ENCODE measurements at regions not wholly inside any gene's neighbourhood (a gene's known extent, or its start where the extent isn't known, plus 50 kb on each side); places are given as distances from the start of the nearest gene placed in this dataset.

DNA sequence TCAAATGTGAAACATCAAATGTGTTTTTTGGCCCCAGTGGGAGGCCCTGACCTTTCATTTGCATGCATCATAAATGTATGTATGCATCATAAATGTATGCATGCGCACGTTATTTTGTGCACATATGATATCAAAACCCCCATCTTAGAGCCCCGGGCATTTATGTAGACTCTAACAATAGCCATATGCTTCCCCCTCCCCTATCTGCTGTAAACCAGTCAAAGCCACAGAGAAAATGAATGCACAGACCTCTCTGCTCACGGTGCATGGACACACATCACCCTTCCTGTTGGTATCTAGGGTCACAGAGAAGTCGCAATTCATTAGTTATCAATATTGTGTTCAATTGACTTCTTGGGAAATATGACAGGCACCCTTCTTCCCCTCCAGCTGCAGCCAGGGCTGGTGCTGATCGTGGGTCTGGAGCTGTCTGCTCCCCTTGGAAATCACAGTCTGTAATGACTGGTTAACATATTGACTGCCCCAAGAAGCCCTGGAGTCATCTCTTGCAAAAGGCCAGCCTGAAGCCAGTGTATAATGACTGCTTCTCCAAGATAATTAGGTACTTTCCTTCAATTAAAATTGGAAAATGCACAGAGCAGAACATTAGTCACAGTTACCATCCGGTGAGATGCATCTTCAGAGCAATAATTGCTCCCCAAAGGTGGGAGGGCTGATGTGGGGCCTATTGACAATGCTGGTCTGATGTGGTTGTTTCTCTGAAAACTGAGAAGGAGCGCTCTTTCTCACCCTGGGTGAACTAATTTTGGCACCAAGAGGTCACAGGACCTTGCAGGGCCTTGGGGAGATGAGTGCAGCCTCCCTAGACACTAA, 532.2 kb downstream of the CDH26 start:
- Histone ChIP-seq H3K36me3 (ENCODE audit: control insufficient read depth, insufficient read depth, low read length) (no peaks in the 10 kb centered on the region), H3K27me3 (ENCODE audit: control insufficient read depth, insufficient read depth, low read length) (no peaks in the 10 kb centered on the region), H3K4me1 (ENCODE audit: control insufficient read depth, insufficient read depth, low read length) (0 out of 2 replicates have a peak, but pooled peaks cover 2% of the 10 kb centered on the region), H3K4me3 (ENCODE audit: low read length) (no peak overlapping the region), H3K27ac (ENCODE audit: low read length) (no peak overlapping the region), H3K9me3 (ENCODE audit: control insufficient read depth, insufficient read depth, low read length) (no peaks in the 10 kb centered on the region)
- WGBS (ENCODE audit: insufficient coverage, insufficient read length): no CpG with 5 or more reads among the region's 8 CpGs
- DNase-seq (ENCODE audit: low read depth, low spot score): no peak

DNA sequence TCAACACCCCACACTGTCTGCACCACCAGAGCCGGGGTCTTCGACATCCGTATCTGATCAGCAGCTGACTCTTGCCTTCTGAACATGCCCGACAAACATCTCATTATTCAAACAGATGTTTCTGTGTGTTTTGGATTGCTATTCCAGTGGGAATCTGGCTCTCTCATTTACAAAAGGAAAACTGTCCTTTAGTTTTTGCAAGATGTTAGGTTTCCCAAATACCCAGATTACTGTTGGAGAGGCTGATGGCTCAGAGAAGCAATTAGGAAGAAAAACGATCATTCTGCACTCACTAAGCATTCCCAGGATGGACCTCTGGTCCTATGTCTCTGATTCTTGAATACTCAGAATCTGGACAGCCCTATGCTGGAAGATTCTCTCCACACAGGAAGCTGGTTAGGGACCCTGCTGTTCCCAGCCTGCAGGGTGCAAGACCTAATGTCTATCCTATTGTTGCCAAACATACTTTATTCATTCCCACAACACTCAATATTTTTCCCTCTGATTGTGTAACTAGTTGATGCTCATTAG, 532.9 kb downstream of the CDH26 start:
- H3K4me3 ChIP-seq (ENCODE audit: low read length): no peak overlapping the region
- no peaks in the 10 kb centered on the region for H3K9me3 ChIP-seq (ENCODE audit: control insufficient read depth, insufficient read depth, low read length)
- H3K4me1 ChIP-seq (ENCODE audit: control insufficient read depth, insufficient read depth, low read length): 0 out of 2 replicates have a peak, but pooled peaks cover 2% of the 10 kb centered on the region
- no CpG with 5 or more reads among the region's 5 CpGs for WGBS (ENCODE audit: insufficient coverage, insufficient read length)
- no peaks in the 10 kb centered on the region for H3K27me3 ChIP-seq (ENCODE audit: control insufficient read depth, insufficient read depth, low read length)
- no peak overlapping the region for H3K27ac ChIP-seq (ENCODE audit: low read length)
- DNase-seq (ENCODE audit: low read depth, low spot score): no peak
- no peaks in the 10 kb centered on the region for H3K36me3 ChIP-seq (ENCODE audit: control insufficient read depth, insufficient read depth, low read length)

- Histone ChIP-seq H3K27ac (ENCODE audit: low read length) (no peak overlapping the region), H3K4me1 (ENCODE audit: control insufficient read depth, insufficient read depth, low read length) (0 out of 2 replicates have a peak, but pooled peaks cover 2% of the 10 kb centered on the region), H3K27me3 (ENCODE audit: control insufficient read depth, insufficient read depth, low read length) (no peaks in the 10 kb centered on the region), H3K9me3 (ENCODE audit: control insufficient read depth, insufficient read depth, low read length) (no peaks in the 10 kb centered on the region), H3K36me3 (ENCODE audit: control insufficient read depth, insufficient read depth, low read length) (no peaks in the 10 kb centered on the region), H3K4me3 (ENCODE audit: low read length) (no peak overlapping the region)
- no peak for DNase-seq (ENCODE audit: low read depth, low spot score)
- WGBS (ENCODE audit: insufficient coverage, insufficient read length): no CpG with 5 or more reads among the region's 3 CpGs
These were observed 536.3 kb downstream of the CDH26 start for GRCh38 chr20:60494476-60494875.

DNA sequence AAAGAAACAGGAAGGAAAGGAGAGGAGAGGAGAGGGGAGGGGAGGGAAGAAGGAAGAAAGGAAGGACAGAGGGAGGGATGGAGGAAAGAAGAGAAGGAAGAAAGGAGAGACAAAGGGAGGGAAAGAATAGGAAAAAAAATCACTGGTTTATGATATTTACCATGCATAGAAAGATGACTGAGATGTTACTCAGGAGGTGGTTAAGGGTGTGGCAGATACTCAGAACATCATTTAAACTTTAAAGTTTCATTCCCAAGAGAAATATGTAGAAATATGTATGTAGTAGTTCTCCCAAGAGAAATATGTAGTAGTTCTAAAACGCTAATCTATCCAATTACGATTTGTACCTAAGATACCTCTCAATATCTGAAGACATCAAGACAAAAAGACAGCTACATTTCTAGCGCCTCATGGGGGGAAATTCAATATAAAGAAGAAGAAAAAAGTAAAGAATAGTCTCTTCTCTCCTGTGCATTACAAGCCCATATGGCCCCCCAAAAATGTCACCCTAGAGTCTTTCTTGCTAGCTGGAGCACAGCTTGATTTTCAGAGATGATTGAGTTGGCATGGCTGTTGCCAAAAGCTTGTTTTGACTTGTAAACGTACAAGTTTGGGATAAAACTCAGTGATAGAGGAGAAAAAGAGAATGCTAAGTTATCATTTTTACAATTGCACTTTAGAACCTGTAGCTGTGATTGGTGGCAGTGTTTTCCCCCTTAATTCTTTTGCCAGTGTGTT, 539.2 kb downstream of the CDH26 start:
- H3K4me1 ChIP-seq (ENCODE audit: control insufficient read depth, insufficient read depth, low read length): 0 out of 2 replicates have a peak, but pooled peaks cover 2% of the 10 kb centered on the region
- H3K9me3 ChIP-seq (ENCODE audit: control insufficient read depth, insufficient read depth, low read length): no peaks in the 10 kb centered on the region
- WGBS (ENCODE audit: insufficient coverage, insufficient read length): no CpG with 5 or more reads among the region's 4 CpGs
- H3K36me3 ChIP-seq (ENCODE audit: control insufficient read depth, insufficient read depth, low read length): no peaks in the 10 kb centered on the region
- no peak overlapping the region for H3K4me3 ChIP-seq (ENCODE audit: low read length)
- DNase-seq (ENCODE audit: low read depth, low spot score): no peak
- H3K27ac ChIP-seq (ENCODE audit: low read length): no peak overlapping the region
- H3K27me3 ChIP-seq (ENCODE audit: control insufficient read depth, insufficient read depth, low read length): no peaks in the 10 kb centered on the region

DNA sequence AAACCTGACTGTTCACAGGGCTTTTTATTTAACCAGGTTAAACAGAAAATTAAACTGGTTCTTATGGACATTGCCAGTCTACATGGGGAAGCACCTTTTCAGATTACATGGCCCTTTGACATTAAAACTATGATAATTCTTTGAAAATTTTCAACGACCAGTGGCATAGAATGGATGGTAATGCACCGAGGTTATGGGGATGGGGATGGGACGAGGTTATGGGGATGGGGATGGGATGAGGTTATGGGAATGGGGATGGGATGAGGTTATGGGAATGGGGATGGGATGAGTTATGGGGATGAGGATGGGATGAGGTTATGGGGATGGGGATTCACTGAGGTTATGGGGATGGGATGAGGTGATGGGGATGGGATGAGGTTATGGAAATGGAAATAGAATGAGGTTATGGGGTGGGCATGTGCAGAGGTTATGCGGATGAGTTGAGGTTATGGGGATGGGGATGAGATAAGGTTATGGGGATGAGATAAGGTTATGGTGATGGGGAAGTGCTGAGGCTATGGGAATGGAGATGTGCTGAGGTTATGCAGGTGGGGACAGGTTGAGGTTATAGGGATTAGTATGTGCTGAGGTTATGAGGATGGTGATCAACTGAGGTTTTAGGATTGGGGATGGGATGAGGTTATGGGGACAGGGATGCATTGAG, 541.9 kb downstream of the CDH26 start:
- WGBS (ENCODE audit: insufficient coverage, insufficient read length): 100% methylated on average over 3 of the region's 4 CpGs
- H3K4me1 ChIP-seq (ENCODE audit: control insufficient read depth, insufficient read depth, low read length): no peaks in the 10 kb centered on the region
- no peaks in the 10 kb centered on the region for H3K9me3 ChIP-seq (ENCODE audit: control insufficient read depth, insufficient read depth, low read length)
- H3K27me3 ChIP-seq (ENCODE audit: control insufficient read depth, insufficient read depth, low read length): no peaks in the 10 kb centered on the region
- H3K36me3 ChIP-seq (ENCODE audit: control insufficient read depth, insufficient read depth, low read length): no peaks in the 10 kb centered on the region
- DNase-seq (ENCODE audit: low read depth, low spot score): no peak
- H3K4me3 ChIP-seq (ENCODE audit: low read length): no peak overlapping the region
- no peak overlapping the region for H3K27ac ChIP-seq (ENCODE audit: low read length)

GRCh38 chr20:60501048-60501447, 542.8 kb downstream of the CDH26 start:
- WGBS (ENCODE audit: insufficient coverage, insufficient read length): 98% methylated on average over 2 of the region's 2 CpGs

GRCh38 chr20:60502881-60503280, 544.7 kb downstream of the CDH26 start:
- H3K4me1 ChIP-seq (ENCODE audit: control insufficient read depth, insufficient read depth, low read length): no peaks in the 10 kb centered on the region
- no peak overlapping the region for H3K27ac ChIP-seq (ENCODE audit: low read length)
- H3K9me3 ChIP-seq (ENCODE audit: control insufficient read depth, insufficient read depth, low read length): no peaks in the 10 kb centered on the region
- H3K27me3 ChIP-seq (ENCODE audit: control insufficient read depth, insufficient read depth, low read length): no peaks in the 10 kb centered on the region
- no peak overlapping the region for H3K4me3 ChIP-seq (ENCODE audit: low read length)
- H3K36me3 ChIP-seq (ENCODE audit: control insufficient read depth, insufficient read depth, low read length): no peaks in the 10 kb centered on the region
- WGBS (ENCODE audit: insufficient coverage, insufficient read length): no CpG with 5 or more reads among the region's 5 CpGs
- no peak for DNase-seq (ENCODE audit: low read depth, low spot score)

More at GRCh38 chr20:60501048-60501447, 542.8 kb downstream of the CDH26 start:
- H3K4me3 ChIP-seq (ENCODE audit: low read length): no peak overlapping the region
- H3K27me3 ChIP-seq (ENCODE audit: control insufficient read depth, insufficient read depth, low read length): no peaks in the 10 kb centered on the region
- no peaks in the 10 kb centered on the region for H3K9me3 ChIP-seq (ENCODE audit: control insufficient read depth, insufficient read depth, low read length)
- no peaks in the 10 kb centered on the region for H3K36me3 ChIP-seq (ENCODE audit: control insufficient read depth, insufficient read depth, low read length)
- H3K4me1 ChIP-seq (ENCODE audit: control insufficient read depth, insufficient read depth, low read length): no peaks in the 10 kb centered on the region
- no peak for DNase-seq (ENCODE audit: low read depth, low spot score)
- H3K27ac ChIP-seq (ENCODE audit: low read length): no peak overlapping the region

DNA sequence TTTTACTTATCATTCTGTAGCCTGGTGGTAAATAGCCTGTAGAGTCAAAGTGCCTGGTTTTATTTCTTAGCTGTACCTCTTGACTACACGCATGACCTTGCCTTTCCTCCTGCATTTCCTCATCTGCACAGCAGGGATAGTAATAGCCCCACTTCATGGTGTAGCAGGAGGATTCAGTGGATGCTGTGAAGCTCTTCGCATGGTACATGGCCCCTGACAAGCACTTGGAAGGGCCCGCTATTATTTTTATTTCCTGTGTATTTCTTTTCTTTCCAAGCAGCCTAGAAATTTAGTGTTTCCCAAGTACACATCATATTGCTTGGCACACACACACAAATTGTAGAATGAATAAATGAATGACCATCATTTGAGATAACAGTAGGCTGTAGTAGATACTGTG, 547.2 kb downstream of the CDH26 start:
- Histone ChIP-seq H3K4me3 (ENCODE audit: low read length) (no peak overlapping the region), H3K36me3 (ENCODE audit: control insufficient read depth, insufficient read depth, low read length) (no peaks in the 10 kb centered on the region), H3K9me3 (ENCODE audit: control insufficient read depth, insufficient read depth, low read length) (no peaks in the 10 kb centered on the region), H3K27me3 (ENCODE audit: control insufficient read depth, insufficient read depth, low read length) (no peaks in the 10 kb centered on the region), H3K27ac (ENCODE audit: low read length) (no peak overlapping the region), H3K4me1 (ENCODE audit: control insufficient read depth, insufficient read depth, low read length) (no peaks in the 10 kb centered on the region)
- no CpG with 5 or more reads among the region's 3 CpGs for WGBS (ENCODE audit: insufficient coverage, insufficient read length)
- no peak for DNase-seq (ENCODE audit: low read depth, low spot score)

DNA sequence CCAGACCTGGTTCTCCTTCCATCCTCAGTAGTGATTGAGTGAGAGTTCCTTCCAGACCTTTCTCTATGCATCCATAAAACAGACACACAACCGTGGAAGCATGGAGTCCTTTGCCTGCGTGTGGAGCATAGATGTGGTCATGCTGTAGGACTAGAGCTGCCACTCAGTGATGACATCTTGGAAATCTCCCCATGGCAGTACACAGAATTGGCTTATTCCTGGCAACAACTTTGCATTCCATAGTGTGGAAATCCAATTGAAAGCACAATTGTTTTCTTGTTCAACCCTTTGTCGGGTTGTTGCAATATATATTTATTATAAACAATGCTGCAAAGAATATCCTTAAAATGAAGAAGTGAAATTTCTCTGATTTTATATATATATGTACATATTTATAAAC, 547.8 kb downstream of the CDH26 start:
- no peaks in the 10 kb centered on the region for H3K27me3 ChIP-seq (ENCODE audit: control insufficient read depth, insufficient read depth, low read length)
- WGBS (ENCODE audit: insufficient coverage, insufficient read length): no CpG with 5 or more reads among the region's 3 CpGs
- no peaks in the 10 kb centered on the region for H3K9me3 ChIP-seq (ENCODE audit: control insufficient read depth, insufficient read depth, low read length)
- no peaks in the 10 kb centered on the region for H3K36me3 ChIP-seq (ENCODE audit: control insufficient read depth, insufficient read depth, low read length)
- H3K4me3 ChIP-seq (ENCODE audit: low read length): no peak overlapping the region
- DNase-seq (ENCODE audit: low read depth, low spot score): no peak
- H3K4me1 ChIP-seq (ENCODE audit: control insufficient read depth, insufficient read depth, low read length): no peaks in the 10 kb centered on the region
- no peak overlapping the region for H3K27ac ChIP-seq (ENCODE audit: low read length)

- H3K4me3 ChIP-seq (ENCODE audit: low read length): no peak overlapping the region
- H3K9me3 ChIP-seq (ENCODE audit: control insufficient read depth, insufficient read depth, low read length): no peaks in the 10 kb centered on the region
- no CpG with 5 or more reads among the region's 9 CpGs for WGBS (ENCODE audit: insufficient coverage, insufficient read length)
- no peaks in the 10 kb centered on the region for H3K36me3 ChIP-seq (ENCODE audit: control insufficient read depth, insufficient read depth, low read length)
- DNase-seq (ENCODE audit: low read depth, low spot score): no peak
- no peaks in the 10 kb centered on the region for H3K4me1 ChIP-seq (ENCODE audit: control insufficient read depth, insufficient read depth, low read length)
- H3K27ac ChIP-seq (ENCODE audit: low read length): no peak overlapping the region
- no peaks in the 10 kb centered on the region for H3K27me3 ChIP-seq (ENCODE audit: control insufficient read depth, insufficient read depth, low read length)
These were observed 549.0 kb downstream of the CDH26 start for GRCh38 chr20:60507087-60507694.
